ENCODE measurements at regions not wholly inside any gene's neighbourhood (a gene's known extent, or its start where the extent isn't known, plus 50 kb on each side); places are given as distances from the start of the nearest gene placed in this dataset.

DNA sequence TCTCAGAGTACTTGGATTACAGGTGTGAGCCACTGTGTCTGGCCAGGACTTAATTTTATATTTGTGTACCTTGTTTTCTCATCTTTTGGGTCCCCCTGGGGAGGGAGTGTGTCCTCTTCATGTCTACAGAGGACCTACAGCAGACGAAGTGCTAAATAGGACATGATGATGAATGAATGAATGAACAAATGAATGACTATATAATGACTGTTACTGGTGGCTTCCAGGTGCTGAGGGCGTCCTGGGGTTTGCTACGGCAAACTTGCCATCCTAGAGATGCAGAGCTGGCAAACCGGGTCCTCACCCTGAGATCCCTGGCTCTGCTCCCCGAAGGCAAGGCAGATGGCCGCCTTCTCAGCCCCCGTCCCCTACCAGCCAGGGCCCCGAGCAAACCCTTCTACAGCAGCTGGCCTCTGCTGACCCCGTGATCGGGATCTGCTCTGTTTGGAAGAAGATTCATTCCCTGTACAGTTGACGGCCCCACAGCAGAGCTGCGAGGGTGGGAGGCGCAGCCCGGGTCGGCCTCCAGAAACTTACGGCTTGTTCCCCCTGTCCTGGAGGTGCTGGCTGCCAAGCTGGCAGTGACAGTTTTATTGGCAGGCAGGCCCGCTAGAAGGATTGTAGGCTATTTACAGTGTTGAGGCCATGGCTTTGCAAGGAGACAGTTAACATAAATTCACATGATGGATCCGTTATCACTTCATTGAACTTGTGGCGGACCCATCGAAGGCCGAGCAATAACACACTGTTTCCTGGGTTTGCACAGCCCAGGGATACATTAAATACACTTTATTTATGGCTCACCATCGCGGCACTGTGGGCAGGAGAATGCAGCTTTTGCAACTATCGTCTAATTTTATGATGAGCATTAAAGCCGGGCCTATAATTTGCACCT is 197.7 kb upstream of the GSE1 start:
- DNase-seq, result peak; percentile 6

DNA sequence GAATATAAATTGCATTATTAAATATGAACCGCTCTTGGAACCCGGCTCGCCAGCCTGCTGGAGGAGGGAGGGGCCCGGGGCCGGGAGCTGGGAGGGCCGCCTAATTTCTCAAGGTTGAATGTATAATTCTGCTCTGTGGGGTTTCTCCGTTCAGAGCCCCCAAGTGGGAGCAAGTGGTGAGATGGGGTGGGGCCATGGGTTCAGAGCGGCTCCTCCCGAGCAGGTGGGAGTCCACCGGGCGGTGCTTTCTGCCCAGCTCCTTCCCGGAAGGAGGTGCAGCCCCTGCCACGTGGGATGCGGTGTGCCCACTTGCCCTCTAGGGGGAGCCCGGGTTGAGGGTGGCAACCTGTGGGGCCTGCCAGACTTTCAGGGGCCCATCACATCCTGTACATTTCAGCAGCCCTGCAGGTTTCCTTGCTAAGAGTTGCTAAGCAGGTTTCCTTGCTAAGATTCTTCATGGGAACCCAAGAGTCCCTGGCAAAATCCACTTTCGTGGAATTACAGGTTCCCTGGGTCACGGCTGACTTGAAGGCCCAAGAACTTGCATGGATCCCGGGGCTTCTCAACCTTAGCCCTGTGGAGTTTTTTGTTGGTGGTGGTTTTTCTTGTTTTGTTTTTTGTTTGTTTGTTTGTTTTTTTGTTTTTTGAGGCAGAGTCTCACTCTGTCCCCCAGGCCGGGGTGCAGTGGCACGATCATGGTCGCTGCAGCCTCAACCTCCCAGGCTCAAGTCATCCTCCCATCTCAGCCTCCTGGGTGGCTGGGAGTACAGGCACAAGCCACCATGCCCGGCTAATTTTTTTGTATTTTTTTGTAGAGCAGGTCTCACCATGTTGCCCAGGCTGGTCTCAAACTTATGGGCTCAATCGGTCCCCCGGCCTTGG is 196.7 kb upstream of the GSE1 start:
- peak; percentile 77 for DNase-seq

DNA sequence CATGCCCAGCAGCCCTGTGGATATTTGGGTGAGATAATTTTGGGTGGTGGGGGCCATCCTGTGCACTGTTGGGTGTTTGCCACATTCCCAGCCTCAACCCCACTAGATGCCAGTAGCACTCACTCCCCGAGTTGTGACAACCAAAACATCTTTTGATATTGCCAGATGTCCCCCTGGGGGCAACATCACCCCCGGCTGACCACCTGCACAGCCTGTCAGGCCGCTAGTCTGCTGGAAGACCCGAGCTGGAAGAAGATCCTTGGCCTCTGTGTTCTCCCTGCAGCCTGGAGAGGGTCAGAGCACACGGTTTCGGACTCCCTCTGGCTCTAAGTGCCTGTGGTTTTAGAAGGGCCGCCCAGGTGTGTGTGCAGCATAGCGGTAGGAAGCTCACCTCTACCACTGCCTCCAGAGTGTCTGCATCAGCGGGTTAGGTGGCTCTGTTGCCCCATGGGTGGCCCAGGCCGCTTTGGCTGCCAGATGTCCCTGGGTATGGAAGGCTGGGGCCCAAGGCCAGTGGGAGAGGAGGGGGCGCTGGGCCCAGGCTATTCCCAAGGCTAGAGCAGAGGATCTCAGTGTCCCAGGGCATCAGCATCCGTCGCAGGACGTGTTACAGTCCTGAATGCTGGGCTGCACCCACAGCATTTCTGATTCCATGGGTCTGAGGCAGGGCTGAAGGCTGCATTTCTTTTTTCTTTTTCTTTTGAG is 195.8 kb upstream of the GSE1 start:
- peak; percentile 10 for DNase-seq

DNA sequence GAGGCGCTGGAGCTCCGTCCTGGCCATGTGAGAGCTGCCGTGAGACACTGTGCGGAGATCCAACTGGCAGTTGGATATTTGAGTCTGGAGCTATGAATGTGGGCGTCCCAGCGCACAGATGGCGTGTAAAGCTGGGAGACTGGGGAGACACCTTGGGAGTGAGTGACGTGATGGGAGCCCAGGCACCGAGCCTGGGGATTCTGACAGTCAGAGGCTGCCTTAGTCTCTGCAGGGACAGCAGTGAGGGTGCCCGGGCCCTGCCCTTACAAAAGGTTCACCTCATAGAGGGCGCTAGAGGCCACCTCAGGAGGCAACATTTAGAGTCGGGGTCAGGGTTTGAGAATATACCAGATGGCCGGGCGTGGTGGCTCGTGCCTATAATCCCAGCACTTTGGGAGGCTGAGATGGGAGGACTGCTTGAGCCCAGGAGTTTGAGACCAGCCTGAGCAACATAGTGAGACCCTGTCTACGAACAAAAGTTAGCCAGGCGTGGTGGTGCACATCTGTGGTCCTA is 194.1 kb upstream of the GSE1 start:
- DNase-seq, result peak; percentile 9

DNA sequence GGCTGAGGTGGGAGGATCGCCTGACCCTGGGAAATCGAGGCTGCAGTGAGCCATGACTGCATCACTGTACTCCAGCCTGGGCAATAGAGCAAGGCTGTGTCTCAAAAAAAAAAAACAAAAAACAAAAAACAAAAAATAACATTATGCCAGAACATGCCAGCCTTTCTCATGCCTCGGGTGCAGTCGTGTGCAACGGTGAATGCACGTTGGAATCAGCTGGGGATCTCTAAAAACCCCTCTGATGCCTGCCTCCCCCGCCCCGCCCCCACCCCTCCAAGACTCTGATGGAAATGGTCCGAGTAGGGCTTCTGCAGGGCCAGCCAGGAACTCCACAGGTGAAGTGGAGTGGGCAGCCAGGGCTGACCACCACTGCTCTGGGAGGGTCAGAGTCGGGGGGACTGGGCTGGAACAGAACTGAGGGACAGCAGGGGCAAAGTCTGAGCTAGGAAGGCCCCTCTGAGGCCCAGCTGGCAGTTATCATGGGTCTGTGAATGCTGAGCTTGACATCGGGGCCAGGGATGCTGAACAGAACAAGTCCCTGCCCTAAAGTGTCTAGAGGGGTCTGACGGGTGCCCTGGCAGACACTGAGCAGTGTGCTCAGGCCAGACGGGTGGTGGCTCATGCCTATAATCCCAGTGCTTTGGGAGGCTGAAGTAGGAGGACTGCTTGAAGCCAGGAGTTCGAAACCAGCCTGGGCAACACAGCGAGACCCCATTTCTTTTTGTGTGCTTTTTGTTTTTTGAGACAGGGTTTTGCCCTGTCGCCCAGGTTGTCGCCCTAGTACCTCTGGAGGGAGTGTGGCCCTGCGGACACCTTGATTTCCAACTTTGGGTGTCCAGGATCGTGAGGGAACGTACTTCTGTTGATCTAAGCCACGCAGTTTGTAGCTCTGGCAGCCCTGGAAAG is 193.4 kb upstream of the GSE1 start:
- peak; percentile 14 for DNase-seq

DNA sequence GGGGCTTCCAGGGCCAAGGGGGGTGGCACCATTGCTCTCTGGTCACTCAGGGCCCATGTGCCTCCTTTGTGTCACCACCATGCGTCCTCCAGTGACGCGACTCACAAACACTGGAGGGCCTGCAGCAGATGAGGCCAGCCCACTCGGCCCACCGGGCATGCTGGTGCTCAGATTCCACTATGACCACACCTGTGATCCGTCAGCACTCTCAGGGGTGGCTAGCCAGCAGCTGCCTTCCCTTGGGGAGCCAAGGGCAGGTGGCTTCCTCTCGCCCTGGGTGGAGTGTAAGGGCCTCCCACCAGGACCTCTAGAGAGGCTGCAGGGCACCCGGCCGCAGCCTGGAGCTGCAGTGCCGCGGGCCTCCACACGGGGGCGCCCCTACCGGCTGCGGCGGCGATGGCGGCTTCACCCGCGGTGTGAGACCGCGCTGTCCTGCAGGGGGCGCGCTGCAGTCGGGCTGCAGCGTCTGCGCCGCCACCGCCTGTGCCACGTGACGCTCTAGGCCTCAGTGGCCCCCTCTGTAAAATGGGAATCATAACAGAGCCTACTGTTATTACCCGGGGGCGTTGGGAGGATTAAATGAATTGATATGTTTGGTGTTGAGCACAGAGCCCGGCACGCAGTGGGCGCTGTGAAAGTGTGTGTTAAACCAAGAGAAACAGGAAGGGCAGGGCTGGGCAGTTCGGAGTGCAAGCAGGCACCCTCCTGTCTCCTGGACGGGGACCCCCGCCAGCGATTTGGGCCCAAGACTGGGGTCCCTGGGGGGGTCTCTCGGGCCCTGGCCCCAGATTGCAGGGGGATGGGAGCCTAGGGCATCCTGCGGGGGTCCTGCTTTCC is 192.4 kb upstream of the GSE1 start:
- peak; percentile 83 for DNase-seq

DNA sequence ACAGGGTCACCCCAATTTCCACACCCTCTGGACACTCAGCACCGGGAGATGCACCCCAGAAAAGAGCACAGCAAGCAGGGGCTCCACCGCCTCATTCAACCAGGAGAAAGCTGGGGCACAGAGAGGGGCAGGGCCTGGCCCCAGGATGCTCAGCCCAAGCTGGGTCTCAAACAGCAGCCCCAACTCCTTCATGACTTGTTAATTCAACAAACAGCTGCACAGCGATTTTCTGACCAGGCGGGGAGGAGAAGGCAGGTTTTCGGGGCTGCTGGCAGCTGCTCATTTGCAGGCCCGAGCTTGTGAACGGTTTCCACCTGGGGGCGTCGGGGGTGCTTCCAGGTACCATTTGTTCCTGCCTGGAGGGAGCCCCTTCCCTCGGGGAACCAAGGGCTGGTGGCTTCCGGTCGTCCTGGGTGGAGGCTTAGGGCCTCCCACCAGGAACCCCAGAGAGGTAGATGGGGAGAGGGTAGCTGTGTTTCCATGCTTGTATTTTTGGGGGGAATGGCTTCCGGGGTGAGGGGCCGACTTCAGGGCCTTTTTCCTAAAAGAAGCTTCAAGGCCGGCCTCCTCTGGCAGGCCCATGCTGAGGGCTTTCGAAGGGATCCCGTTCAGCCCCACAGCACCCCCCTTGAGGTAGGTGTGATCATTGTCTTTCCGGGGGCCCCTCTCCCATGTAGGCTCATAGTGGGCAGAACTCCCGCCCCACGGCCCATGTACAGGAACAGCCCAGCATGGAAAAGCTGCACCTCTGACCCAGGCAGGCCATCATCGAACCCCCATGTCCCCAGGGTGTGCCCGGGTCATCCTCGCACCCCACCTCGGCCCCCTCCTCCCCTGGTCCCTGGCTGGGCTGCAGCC is 191.6 kb upstream of the GSE1 start:
- peak; percentile 15 for DNase-seq

DNA sequence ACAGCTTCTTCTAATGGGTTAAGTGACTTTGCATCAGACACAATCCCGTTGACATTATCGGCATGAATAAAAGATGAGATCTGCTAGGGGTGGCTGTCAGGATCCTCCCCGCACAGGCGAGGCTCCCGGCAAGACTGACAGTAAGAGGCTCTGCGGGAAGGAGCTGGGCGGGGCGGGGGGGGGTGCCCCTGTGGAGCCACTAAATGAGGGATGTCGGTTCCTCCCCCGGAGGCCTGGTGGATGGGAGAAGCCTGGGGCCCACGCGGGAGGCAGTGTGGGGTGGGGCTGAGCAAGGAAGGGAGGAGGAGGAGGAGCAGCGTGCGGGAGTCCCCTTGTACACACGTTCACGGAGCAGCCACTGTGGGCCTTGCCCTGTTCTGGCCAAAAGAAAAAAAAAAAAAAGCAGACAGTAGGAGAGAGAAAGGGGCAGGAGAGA is 190.9 kb upstream of the GSE1 start:
- peak; percentile 10 for DNase-seq

DNA sequence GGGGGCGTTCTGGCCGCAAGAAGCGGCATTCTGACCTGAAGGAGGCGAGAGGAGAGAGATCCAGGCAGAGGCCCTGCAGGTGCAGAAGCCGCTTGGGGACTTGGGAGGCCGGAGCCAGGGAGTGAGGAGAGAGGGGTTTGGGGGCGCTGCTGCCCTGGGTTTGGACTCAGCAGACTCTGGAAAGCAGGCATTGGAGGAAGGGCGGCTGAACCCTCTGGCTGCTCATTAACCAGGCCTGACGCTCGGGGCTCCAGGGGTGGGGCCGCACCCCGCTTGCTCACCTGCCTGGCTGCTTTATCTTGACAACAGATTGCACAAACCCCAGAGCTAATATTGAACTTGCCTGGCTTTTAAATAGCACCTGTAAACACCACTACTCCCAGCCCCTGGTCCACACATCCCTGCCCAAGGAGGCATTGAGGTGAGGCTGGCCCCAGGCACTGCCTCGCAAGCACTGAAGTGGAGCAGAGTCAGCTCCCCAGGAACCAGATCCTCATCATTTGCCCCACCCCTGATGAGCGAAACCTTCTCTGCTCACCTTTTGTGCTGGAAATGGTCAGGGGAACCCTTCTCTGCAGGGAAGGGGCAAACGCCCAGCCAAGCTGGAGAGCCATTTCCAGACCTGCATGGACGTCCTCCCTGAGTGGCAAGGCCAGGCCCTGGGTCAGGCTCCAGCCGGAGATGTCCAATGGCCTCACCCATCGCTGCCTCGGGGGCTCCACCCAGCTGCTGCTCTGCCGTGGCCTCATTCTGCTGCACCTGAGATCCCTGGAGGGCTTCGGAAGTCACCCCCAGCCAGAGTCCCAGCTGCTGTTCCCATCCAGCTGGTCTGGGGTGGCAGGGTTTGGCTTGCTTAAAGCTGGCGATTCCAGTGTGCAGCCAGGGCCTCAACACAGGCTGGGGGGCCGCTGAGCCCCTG is 190.2 kb upstream of the GSE1 start:
- peak; percentile 15 for DNase-seq

DNA sequence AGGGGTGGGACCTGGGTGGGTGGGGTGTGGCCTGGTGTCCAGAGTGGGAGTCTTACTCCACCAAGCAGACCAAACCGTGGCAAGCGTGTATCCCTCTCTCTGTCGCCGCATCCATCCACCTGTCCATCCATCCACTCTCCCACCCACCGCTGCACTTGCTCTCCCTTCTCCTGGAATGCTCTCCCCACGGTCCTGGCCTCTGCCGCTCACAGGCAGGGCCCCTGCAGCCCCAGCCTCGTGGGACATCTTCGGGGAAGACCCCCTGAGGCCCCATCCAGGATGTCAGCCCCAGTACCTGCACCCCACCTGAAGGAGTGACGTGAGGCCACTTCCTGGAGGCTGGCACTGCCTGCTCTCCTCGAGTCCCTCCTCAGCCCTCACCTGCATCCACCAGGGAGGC is 189.5 kb upstream of the GSE1 start:
- peak; percentile 7 for DNase-seq

DNA sequence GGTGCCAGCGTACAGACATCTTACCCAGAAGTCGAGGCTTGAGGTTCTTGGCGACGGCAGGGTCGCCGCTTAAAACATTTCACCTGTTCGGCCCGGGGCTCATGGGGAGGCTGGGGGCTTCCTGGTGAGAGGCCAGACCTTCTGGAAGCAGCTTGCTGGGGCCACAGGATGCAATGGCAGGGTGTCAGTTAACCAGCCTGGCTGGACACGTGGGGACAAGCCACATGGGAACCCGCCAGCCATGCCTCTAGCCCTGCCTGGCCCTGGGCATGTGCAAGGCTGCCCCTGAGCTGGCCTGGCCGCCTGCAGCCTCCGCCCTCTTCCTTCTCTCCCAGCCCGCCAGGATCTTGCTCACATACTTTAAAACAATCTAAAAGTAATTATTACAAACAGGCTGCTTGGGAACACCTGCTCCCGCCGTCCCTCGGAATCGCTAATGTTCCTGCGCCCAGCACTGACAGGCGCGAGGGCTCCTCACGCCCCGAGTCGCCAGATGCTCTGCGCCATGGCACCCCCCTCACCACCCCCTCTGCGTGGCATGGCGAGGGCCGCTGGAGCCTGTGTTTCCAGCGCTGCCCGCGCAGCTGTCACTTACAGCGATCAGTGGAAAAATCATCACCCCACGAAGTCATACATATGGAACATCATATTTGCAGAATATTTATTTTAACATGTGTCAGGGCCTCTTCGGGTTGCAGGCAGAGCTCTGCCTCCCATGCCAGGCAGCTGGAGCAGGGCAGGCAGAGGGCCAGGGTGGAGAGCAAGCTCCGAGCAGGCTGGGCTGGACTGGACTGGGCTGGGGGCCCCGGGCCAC is 188.7 kb upstream of the GSE1 start:
- peak; percentile 15 for DNase-seq

DNA sequence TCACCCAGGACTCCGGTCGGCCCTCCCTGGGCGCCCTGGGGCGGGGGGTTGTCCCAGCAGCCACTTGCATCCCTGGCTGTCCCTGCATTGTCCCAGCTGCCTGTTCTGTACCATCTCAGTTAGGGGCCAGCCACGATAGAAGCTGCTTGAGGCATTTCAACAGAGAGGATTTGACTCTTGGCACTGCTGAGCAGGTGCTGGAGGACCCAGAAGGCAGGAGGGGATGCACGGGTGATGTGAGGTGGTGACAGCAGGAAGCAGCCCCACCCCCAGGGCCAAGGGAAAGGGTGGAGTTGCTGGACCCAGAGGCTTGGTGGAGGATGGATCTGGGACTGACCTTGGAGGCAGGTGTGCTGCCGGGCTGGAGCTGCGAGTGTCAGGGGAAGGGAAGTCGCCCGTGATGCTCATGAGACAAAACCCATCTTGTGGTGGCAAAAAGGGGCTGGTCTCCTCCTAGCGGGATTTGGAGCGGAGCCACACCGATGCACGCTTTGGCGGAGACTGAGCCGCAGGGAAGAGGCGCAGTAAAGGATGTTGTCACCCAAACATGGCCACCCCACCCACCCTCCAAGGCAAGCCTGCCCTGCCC is 188.0 kb upstream of the GSE1 start:
- no peak for DNase-seq

DNA sequence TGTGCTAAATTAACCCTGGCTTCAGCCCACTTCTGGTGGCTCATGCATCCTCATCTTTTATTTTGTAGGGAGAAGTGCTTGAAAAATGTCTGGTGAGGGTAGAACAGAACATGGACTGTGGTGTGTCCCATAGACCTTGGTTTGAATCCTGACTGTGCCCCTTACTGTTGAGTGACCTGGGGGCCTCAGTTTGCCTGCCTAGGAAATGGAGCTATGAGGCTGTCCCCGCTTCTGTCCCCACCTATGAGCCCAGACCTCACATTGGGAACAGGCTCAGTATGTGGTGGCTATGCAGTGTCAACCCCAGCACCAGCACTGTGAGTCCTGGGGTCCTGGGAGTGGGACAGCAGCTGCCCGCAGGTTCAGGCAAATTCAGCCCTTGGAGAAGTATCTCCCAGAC is 186.3 kb upstream of the GSE1 start:
- DNase-seq, result peak; percentile 9

DNA sequence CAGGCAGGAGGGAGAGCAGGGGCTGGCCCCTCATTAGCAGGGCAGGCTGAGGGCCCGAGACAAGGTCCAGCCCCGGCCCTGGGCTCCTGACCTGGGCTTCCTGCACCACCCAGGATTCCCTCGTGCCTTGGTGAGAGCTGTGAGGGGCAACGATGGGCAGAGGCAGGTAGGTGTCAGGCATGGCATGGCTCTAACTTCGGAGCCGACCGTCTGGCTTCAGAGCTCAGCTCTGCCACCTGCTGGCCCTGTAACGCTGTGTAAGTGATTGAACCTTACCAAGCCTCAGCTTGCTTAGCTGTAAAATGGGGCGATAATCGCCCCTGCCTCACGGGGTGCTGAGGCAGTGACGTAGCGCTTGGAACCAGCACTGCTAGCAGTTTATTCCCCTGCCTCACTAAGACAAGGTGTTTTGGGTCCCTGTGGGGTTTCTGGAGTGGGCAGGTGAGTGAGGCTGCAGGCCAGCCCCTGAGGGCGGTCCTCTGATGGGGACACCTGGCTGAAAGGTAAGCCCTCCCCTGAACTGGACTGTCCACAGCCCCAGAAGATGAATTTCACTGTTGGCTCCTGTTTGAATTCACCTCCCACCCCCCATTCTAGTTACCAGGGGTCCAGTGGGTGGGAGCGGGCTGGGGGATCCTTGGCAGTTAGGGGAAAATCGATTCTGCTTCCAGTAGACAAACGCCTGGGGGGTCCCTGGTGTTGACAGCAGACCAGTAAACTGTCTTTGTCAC is 184.8 kb upstream of the GSE1 start:
- DNase-seq, result peak; percentile 52

DNA sequence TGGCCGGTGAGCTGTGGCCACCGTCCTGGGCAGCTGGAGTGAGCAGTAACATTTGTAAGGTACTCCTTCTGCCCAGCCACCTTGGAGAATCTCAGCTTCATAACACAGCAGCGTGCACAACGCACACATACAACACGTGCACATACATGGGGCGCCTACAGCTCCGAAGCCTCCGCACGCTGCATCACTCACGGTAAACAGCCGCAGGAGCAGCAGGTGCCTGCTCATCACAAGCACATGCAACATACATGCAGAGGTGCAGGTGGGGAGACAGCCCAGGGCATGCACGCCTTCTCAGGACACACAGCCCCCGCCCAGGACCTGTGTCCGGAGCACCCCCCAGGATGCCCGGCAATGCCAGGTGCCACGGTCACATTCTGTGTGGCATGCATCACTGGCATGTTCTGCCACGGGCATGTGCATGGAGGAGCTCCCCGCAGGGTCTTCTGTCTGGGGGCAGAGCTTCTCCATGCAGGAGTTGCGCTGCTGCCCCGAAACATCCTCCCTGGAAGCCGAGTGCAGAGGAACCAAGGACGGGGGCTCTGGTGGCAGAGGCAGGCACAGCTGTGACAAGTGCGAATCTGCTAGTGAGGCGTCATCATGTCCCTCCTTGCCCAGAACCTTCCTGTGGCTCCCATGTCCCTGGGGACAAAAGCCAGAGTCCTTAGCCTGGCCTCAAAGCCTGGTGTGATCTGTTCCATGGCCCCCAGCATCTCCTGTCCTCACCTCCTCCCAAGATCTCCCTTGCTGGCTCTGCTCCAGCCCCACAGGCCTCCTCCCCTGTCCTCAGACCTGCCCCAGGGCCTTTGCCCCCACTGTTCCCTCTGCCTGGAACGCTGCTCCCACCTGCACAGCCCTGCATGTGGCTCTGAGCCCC is 184.0 kb upstream of the GSE1 start:
- peak; percentile 16 for DNase-seq
